Activated CD8-positive, alpha-beta T cell treated with anti-CD3 and anti-CD28 coated beads for 36 hours (primary cell): ENCODE measurements at regions not wholly inside any gene's neighbourhood (a gene's known extent, or its start where the extent isn't known, plus 50 kb on each side); places are given as distances from the start of the nearest gene placed in this dataset.

Source experiments
- ATAC-seq: fragments of 200-7000 bp; cut with Tn5 transposase; one replicate; pipeline ENCODE4 v1.10.0; 2021; ENCODE audit warnings: mild to moderate bottlenecking, moderate library complexity
- CTCF ChIA-PET: fragments of 350-600 bp; sonication (Branson Sonifier 250); formaldehyde crosslinking; loops from one replicate; lab custom pipeline; 2021; ENCODE audit warnings: antibody characterized with exemption; lab: Charles Lee
- POLR2A ChIA-PET: fragments of 350-600 bp; sonication (Branson Sonifier 250); formaldehyde crosslinking; loops from one replicate; lab custom pipeline; 2021; ENCODE audit warnings: antibody characterized with exemption; lab: Charles Lee
- DNase-seq: peaks from one replicate; pipeline ENCODE4 v3.0.0-alpha.2; 2020
- H3K27ac Mint-ChIP-seq: one replicate; pipeline ENCODE4 v1.8.0; 2021; ENCODE audit warnings: mild to moderate bottlenecking, mixed read lengths
- H3K27me3 Mint-ChIP-seq: one replicate; pipeline ENCODE4 v1.8.0; 2021; ENCODE audit warnings: mixed read lengths
- H3K36me3 Mint-ChIP-seq: one replicate; pipeline ENCODE4 v1.8.0; 2021; ENCODE audit warnings: low read depth, mixed read lengths
- H3K4me1 Mint-ChIP-seq: one replicate; pipeline ENCODE4 v1.8.0; 2021; ENCODE audit warnings: low read depth, mixed read lengths
- H3K4me3 Mint-ChIP-seq: one replicate; pipeline ENCODE4 v1.8.0; 2021; ENCODE audit warnings: mild to moderate bottlenecking, moderate library complexity, mixed read lengths
- H3K9me3 Mint-ChIP-seq: one replicate; pipeline ENCODE4 v1.8.0; 2021; ENCODE audit warnings: mixed read lengths
- intact Hi-C: fragments of 100-400 bp; cut with micrococcal nuclease; formaldehyde crosslinking; loops from one replicate; pipeline ENCODE4 v1.10.0; 2022
- TF ChIP-seq, protein P1 (sequence below): fragments of 200-600 bp; IDR thresholded peaks from one replicate; pipeline ENCODE4 v1.8.0; 2022; ENCODE audit warnings: antibody characterized with exemption, mild to moderate bottlenecking

DNA sequence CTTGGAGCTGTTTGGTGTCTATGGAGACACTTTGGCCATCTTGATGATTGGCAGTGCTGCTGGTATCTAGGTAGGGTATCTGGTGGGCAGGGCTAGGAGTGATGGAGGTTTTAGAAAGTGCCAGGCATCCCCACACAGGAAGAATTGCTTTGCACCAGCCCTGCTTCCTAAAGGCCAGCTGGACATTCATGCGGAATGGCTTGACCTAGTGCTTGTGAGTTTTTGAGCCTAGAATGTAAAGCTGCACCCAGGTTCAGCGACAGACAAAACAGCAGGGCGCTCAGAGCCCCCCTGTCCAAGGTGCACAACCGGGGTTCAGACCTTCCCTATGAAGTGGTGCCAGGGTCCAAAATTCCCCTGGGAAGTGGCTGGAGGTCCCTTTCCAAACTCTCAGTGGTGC, 93.1 kb downstream of the ING1 start:
- ATAC-seq (no peak), DNase-seq (no peak)
- ChIA-PET POLR2A (no interaction called here), CTCF (interaction anchor here (0.9 to 1.3 kb wide), 2 partner anchors 12 to 16 kb away, joined by 3 to 4 read pairs; no protein-coding TSS in a partner anchor)
- Mint-ChIP-seq H3K27me3 (peaks cover 31% of the 10 kb centered on the region), H3K27ac (no peak overlapping the region), H3K9me3 (no peaks in the 10 kb centered on the region), H3K36me3 (no peaks in the 10 kb centered on the region), H3K4me1 (peaks cover 3% of the 10 kb centered on the region), H3K4me3 (no peak overlapping the region)
- intact Hi-C loops: no loop called here
- TF ChIP-seq, protein P1, sequence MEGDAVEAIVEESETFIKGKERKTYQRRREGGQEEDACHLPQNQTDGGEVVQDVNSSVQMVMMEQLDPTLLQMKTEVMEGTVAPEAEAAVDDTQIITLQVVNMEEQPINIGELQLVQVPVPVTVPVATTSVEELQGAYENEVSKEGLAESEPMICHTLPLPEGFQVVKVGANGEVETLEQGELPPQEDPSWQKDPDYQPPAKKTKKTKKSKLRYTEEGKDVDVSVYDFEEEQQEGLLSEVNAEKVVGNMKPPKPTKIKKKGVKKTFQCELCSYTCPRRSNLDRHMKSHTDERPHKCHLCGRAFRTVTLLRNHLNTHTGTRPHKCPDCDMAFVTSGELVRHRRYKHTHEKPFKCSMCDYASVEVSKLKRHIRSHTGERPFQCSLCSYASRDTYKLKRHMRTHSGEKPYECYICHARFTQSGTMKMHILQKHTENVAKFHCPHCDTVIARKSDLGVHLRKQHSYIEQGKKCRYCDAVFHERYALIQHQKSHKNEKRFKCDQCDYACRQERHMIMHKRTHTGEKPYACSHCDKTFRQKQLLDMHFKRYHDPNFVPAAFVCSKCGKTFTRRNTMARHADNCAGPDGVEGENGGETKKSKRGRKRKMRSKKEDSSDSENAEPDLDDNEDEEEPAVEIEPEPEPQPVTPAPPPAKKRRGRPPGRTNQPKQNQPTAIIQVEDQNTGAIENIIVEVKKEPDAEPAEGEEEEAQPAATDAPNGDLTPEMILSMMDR: no peak

DNA sequence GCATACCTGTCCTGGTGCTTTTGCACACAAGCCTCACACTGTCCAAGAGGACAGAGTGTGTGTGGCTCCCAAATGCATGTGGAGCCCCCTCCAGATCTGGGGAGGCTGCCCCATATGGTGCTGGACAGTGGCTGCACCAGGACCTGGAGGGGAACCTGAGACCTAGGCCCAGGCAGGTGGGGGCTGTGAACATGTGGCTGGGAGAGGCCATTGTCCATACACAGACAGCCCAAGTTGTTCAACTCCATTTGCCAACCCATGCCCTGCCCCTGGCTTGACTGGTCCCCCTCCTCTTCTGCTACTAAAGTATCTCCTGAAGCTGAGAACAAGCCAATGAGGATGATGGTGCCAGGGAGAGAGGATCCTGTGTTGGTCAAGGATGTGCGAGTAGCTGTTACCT, 94.0 kb downstream of the ING1 start:
- Mint-ChIP-seq H3K4me3 (no peak overlapping the region), H3K4me1 (peaks cover 9% of the 10 kb centered on the region), H3K27me3 (peaks cover 35% of the 10 kb centered on the region), H3K9me3 (no peaks in the 10 kb centered on the region), H3K27ac (no peak overlapping the region), H3K36me3 (no peaks in the 10 kb centered on the region)
- TF ChIP-seq, protein P1: no peak
- POLR2A ChIA-PET: no interaction called here
- no peak for ATAC-seq
- CTCF ChIA-PET: interaction anchor here (0.9 kb wide), 1 partner anchor 11 kb away, joined by 3 read pairs; no protein-coding TSS in a partner anchor
- DNase-seq: no peak
- intact Hi-C loops: no loop called here

DNA sequence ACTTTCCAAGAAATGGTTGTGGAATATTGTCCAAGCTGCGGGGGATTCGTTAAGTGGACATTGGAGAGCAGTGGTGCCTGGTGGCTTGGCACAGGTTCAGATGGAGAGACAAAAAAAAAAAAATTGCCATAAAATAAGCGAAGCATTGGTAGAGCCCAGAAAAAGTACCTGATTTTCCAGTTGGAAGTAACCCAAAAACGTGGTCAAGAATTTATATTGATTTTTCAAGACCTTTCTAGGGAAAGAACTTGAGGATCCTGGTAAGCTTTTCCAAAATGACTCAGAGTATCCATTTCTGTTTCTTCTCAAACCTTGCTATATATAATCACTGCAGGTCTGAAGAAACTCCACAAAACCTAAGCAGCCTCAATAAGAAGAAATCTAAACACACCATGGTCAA, 94.6 kb downstream of the ING1 start:
- Mint-ChIP-seq H3K36me3 (no peaks in the 10 kb centered on the region), H3K9me3 (no peaks in the 10 kb centered on the region), H3K4me1 (peaks cover 9% of the 10 kb centered on the region), H3K4me3 (no peak overlapping the region), H3K27ac (no peak overlapping the region), H3K27me3 (peaks cover 36% of the 10 kb centered on the region)
- ATAC-seq: no peak
- intact Hi-C loops: no loop called here
- DNase-seq: no peak
- ChIA-PET POLR2A (no interaction called here), CTCF (no interaction called here)
- TF ChIP-seq, protein P1: no peak

DNA sequence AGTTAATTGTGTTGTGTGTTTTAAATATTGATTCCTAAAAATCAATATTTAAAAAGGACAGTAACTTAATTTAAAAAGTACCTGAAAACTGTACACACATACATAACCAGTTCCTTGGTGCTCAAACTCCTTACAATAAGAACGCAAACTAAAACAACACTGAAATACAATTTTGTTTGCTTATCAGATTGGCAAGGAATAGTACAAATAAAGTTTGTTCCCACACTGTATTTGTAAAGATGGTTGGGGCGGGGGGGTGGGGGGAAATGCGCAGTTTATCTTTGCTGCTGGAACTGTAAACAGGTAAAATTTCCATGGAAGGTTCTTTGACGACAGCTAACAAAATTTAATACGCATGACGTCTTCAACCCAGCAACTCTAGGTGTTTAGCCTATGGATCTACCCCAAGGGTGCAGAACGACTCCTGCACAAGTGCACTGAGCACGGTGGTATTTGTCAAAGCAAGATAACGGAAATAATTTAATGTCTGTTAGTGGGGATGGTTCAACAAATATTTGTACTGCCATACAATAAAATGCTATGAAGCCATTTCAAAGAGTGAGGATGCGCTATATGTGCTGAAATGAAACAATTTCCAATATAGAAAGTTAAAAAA, 96.5 kb downstream of the ING1 start:
- H3K4me3 Mint-ChIP-seq: no peak overlapping the region
- TF ChIP-seq, protein P1: no peak
- ChIA-PET CTCF (no interaction called here), POLR2A (no interaction called here)
- H3K36me3 Mint-ChIP-seq: no peaks in the 10 kb centered on the region
- peaks cover 38% of the 10 kb centered on the region for H3K27me3 Mint-ChIP-seq
- peaks cover 9% of the 10 kb centered on the region for H3K4me1 Mint-ChIP-seq
- ATAC-seq: no peak
- no peak for DNase-seq
- intact Hi-C loops: loop anchor here (10.0 kb wide), 1 partner anchor 95 kb away; the partner anchor contains the start of gene ING1
- no peak overlapping the region for H3K27ac Mint-ChIP-seq
- no peaks in the 10 kb centered on the region for H3K9me3 Mint-ChIP-seq

DNA sequence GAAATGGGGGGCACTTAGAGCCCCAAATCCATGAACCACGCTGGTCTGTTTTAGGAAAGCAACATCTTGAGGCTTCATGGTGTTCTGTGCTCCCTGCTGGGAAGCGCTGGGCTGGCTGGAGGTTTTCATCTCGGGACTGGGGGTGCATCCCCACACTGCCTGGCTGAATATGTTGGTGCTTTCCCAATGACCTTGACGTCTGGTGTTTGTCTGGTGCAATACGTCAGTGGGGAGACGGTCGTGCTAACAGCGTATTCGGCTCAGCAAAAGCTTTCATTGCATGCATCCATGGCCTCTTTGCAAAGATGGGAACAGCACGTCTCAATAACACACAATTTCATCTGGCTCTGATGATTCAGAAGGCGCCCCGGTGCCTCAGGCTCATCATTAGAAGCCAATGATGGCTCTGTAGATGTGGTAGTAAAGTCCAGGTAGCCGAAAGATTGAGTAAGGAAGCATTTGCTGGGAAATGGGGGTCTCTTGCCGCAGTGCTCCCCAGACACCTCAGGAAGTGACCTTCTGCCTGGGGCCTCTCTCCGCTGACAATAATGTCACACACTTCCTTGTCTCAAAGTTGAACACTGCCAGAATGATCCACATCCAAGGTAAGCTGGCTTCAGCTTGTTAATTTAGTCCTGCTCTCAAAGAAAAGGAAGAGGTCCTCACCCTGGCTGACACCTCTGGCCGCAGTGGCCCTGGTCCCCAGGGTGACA, 97.7 kb downstream of the ING1 start:
- TF ChIP-seq, protein P1: no peak
- POLR2A ChIA-PET: interaction anchor here (1.1 kb wide), 1 partner anchor 99 kb away, joined by 3 read pairs; no protein-coding TSS in a partner anchor
- no peak for ATAC-seq
- H3K27me3 Mint-ChIP-seq: peaks cover 36% of the 10 kb centered on the region
- H3K9me3 Mint-ChIP-seq: no peaks in the 10 kb centered on the region
- no peaks in the 10 kb centered on the region for H3K36me3 Mint-ChIP-seq
- no peak overlapping the region for H3K27ac Mint-ChIP-seq
- no peak for DNase-seq
- CTCF ChIA-PET: no interaction called here
- intact Hi-C loops: loop anchor here (10.0 kb wide), 1 partner anchor 96 kb away; the partner anchor contains the start of gene ING1
- H3K4me3 Mint-ChIP-seq: no peak overlapping the region
- peaks cover 9% of the 10 kb centered on the region for H3K4me1 Mint-ChIP-seq
